CD14-positive monocyte (primary cell): ENCODE measurements at regions not wholly inside any gene's neighbourhood (a gene's known extent, or its start where the extent isn't known, plus 50 kb on each side); places are given as distances from the start of the nearest gene placed in this dataset.

Experiments used
- DNase-seq, 3 donors: peaks; one replicate each; pipeline ENCODE4 v3.0.0-alpha.2; 2011 to 2022
- H2AFZ ChIP-seq: 2 replicates; pipeline ENCODE4 v1.6.0; 2012; ENCODE audit warnings: mild to moderate bottlenecking, low read depth, low read length, inconsistent platforms; ENCODE audit not compliant: insufficient read depth, poor library complexity, severe bottlenecking
- H3K27ac ChIP-seq, 2 donors: 1 replicate in 1 of 2; 2 replicates in 1 of 2; pipeline ENCODE4 v1.5.1; 2012 to 2013; ENCODE audit warnings: low read length in 2 of 2, control low read depth in 1 of 2, inconsistent platforms in 1 of 2, low read depth in 1 of 2, mild to moderate bottlenecking in 1 of 2
- H3K27me3 ChIP-seq, 2 donors: one replicate each; pipeline versions ENCODE4 v1.6.0 to v1.6.1; 2011 to 2013; ENCODE audit warnings: low read length in 2 of 2; ENCODE audit not compliant: control insufficient read depth in 2 of 2, insufficient read depth in 2 of 2
- H3K36me3 ChIP-seq, 2 donors: replicated peaks in 1 of 2; 1 replicate in 1 of 2; 2 replicates in 1 of 2; pipeline versions ENCODE4 v1.5.1 to v1.6.1; 2012 to 2013; ENCODE audit warnings: low read length in 2 of 2, control low read depth in 1 of 2, inconsistent platforms in 1 of 2, mild to moderate bottlenecking in 1 of 2; ENCODE audit not compliant: insufficient read depth in 2 of 2, control insufficient read depth in 1 of 2
- H3K4me1 ChIP-seq, 2 donors: 1 replicate in 1 of 2; 2 replicates in 1 of 2; pipeline versions ENCODE4 v1.5.1 to v1.6.1; 2012 to 2013; ENCODE audit warnings: low read length in 2 of 2, control low read depth in 1 of 2, inconsistent platforms in 1 of 2, mild to moderate bottlenecking in 1 of 2, moderate library complexity in 1 of 2; ENCODE audit not compliant: insufficient read depth in 2 of 2, control insufficient read depth in 1 of 2
- H3K4me2 ChIP-seq: replicated peaks from 2 replicates; pipeline ENCODE3; 2012; ENCODE audit warnings: low read length, moderate library complexity, mild to moderate bottlenecking; ENCODE audit not compliant: poor library complexity, severe bottlenecking; ENCODE audit errors: extremely low read depth
- H3K4me3 ChIP-seq, 3 experiments: fragments of 200-600 bp in 1 of 3; sonication (generic) in 1 of 3; replicated peaks in 1 of 3; 1 replicate in 2 of 3; 2 replicates in 1 of 3; pipeline ENCODE4 v1.5.1; 2011 to 2013; ENCODE audit warnings: low read length in 3 of 3, mild to moderate bottlenecking in 3 of 3, control low read depth in 2 of 3, low read depth in 2 of 3, inconsistent platforms in 1 of 3, moderate library complexity in 1 of 3
- H3K79me2 ChIP-seq: 2 replicates; pipeline ENCODE4 v1.6.0; 2012; ENCODE audit warnings: mild to moderate bottlenecking, control low read depth, inconsistent platforms, low read length, moderate library complexity; ENCODE audit not compliant: insufficient read depth
- H3K9ac ChIP-seq: 2 replicates; pipeline ENCODE4 v1.6.0; 2017; ENCODE audit warnings: low read length, mild to moderate bottlenecking; ENCODE audit not compliant: insufficient read depth, poor library complexity, severe bottlenecking
- H3K9me3 ChIP-seq, 2 donors: replicated peaks in 1 of 2; 1 replicate in 1 of 2; 2 replicates in 1 of 2; pipeline versions ENCODE4 v1.5.1 to v1.6.1; 2012 to 2013; ENCODE audit warnings: low read length in 2 of 2, control low read depth in 1 of 2; ENCODE audit not compliant: control insufficient read depth in 1 of 2, insufficient read depth in 1 of 2
- H4K20me1 ChIP-seq: 2 replicates; pipeline ENCODE4 v1.6.0; 2012; ENCODE audit warnings: mild to moderate bottlenecking, low read length, control low read depth, moderate library complexity; ENCODE audit not compliant: insufficient read depth
- H3K27ac Mint-ChIP-seq, 7 donors: one replicate each; pipeline ENCODE4 v1.8.0; 2020; ENCODE audit warnings: mild to moderate bottlenecking in 7 of 7, mixed read lengths in 7 of 7, moderate library complexity in 6 of 7, inconsistent platforms in 2 of 7
- H3K27me3 Mint-ChIP-seq, 3 donors: one replicate each; pipeline ENCODE4 v1.8.0; 2021 to 2022; ENCODE audit warnings: low read depth in 3 of 3, mild to moderate bottlenecking in 3 of 3, mixed read lengths in 3 of 3, moderate library complexity in 3 of 3, inconsistent platforms in 1 of 3
- H3K36me3 Mint-ChIP-seq, 2 donors: one replicate each; pipeline ENCODE4 v1.8.0; 2020; ENCODE audit warnings: mixed read lengths in 2 of 2, inconsistent platforms in 1 of 2, mild to moderate bottlenecking in 1 of 2
- H3K4me1 Mint-ChIP-seq: one replicate; pipeline ENCODE4 v1.8.0; 2020; ENCODE audit warnings: mild to moderate bottlenecking, mixed read lengths
- H3K4me3 Mint-ChIP-seq, 2 donors: one replicate each; pipeline ENCODE4 v1.8.0; 2020; ENCODE audit warnings: mild to moderate bottlenecking in 2 of 2, mixed read lengths in 2 of 2, moderate library complexity in 1 of 2
- H3K9me3 Mint-ChIP-seq, 7 donors: one replicate each; pipeline ENCODE4 v1.8.0; 2020 to 2022; ENCODE audit warnings: mixed read lengths in 7 of 7, mild to moderate bottlenecking in 6 of 7, moderate library complexity in 6 of 7, inconsistent platforms in 2 of 7
- WGBS: methylation state at CpG from one replicate; pipeline ENCODE4 v1.1.5; 2013; ENCODE audit warnings: missing lambda C conversion rate; ENCODE audit not compliant: insufficient coverage; 5-methylcytosine and 5-hydroxymethylcytosine counted together
- intact Hi-C, 2 donors: fragments of 100-400 bp; cut with micrococcal nuclease; formaldehyde crosslinking; loops; one replicate each; pipeline versions ENCODE4 v1.15.0 to v1.15.1; 2023
- TF ChIP-seq, protein P1 (sequence below): fragments of 200-600 bp; IDR thresholded peaks from one replicate; pipeline ENCODE4 v1.8.0; 2022; ENCODE audit warnings: antibody characterized with exemption, mild to moderate bottlenecking

DNA sequence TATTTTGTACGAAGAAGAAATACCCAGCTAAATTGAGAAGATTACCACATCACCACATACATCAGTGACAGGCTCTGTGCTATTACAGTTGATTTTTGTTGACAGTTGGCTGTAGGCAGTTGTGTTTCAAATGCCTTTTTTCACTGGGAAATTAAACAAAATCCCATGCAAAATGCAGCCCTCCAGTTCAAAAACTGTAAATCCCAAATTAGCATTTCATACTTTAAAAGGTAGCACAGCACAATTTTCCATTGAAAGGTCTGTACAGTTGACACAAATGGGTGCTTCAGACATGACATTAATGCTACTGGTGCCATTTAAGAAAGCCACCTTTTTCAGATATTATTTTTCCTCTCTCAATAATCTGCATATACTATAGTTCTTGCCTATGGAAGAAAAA is 807.2 kb downstream of the BCL11A start:
- Mint-ChIP-seq H3K27me3 (no peaks in the 10 kb centered on the region), H3K27ac (peak overlapping the region in 1 of 7 donors; percentile 38), H3K4me1 (peaks cover 23% of the 10 kb centered on the region), H3K9me3 (peaks cover 0 to 4% (median 0%) of the 10 kb centered on the region in 7 donors), H3K4me3 (no peak overlapping the region), H3K36me3 (no peaks in the 10 kb centered on the region)
- Histone ChIP-seq H3K27me3 (no peaks in the 10 kb centered on the region), H4K20me1 (no peaks in the 10 kb centered on the region), H3K27ac (no peak overlapping the region), H3K79me2 (no peaks in the 10 kb centered on the region), H2AFZ (no peak overlapping the region), H3K4me1 (peaks cover 11 to 12% of the 10 kb centered on the region in 2 donors), H3K9me3 (no peaks in the 10 kb centered on the region), H3K9ac (no peak overlapping the region), H3K36me3 (no peaks in the 10 kb centered on the region), H3K4me3 (no peak overlapping the region), H3K4me2 (no peak overlapping the region)
- TF ChIP-seq, protein P1, sequence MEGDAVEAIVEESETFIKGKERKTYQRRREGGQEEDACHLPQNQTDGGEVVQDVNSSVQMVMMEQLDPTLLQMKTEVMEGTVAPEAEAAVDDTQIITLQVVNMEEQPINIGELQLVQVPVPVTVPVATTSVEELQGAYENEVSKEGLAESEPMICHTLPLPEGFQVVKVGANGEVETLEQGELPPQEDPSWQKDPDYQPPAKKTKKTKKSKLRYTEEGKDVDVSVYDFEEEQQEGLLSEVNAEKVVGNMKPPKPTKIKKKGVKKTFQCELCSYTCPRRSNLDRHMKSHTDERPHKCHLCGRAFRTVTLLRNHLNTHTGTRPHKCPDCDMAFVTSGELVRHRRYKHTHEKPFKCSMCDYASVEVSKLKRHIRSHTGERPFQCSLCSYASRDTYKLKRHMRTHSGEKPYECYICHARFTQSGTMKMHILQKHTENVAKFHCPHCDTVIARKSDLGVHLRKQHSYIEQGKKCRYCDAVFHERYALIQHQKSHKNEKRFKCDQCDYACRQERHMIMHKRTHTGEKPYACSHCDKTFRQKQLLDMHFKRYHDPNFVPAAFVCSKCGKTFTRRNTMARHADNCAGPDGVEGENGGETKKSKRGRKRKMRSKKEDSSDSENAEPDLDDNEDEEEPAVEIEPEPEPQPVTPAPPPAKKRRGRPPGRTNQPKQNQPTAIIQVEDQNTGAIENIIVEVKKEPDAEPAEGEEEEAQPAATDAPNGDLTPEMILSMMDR = no peak
- intact Hi-C loops = no loop called here
- WGBS = no CpG with 5 or more reads among the region's 1 CpG
- no peak for DNase-seq

DNA sequence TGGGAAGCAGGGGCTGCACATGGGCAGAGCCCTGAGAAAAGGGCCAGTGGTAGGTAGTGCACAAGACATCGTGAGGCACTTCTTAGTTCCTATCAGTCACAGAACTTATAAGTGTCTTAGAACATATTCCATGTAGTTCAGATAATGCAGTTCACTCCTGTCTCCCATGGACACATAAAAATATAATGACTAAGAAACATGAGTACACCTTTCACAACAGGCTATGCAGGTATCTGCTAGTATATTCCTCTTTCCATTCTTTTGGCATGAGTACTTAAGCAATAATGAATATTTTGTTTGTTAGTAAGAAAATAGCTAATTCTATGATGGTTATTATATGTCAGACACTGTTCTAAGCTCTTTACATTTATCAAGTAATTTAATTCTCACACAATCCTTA is 808.4 kb downstream of the BCL11A start:
- Mint-ChIP-seq H3K36me3 (no peaks in the 10 kb centered on the region), H3K4me3 (no peak overlapping the region), H3K4me1 (peaks cover 22% of the 10 kb centered on the region), H3K27me3 (no peaks in the 10 kb centered on the region), H3K27ac (peak overlapping the region in 1 of 7 donors; percentile 69), H3K9me3 (peaks cover 0 to 4% (median 0%) of the 10 kb centered on the region in 7 donors)
- Histone ChIP-seq H3K27ac (no peak overlapping the region), H2AFZ (no peak overlapping the region), H3K36me3 (no peaks in the 10 kb centered on the region), H3K4me3 (no peak overlapping the region), H3K79me2 (no peaks in the 10 kb centered on the region), H3K4me1 (peaks cover 11 to 12% of the 10 kb centered on the region in 2 donors), H3K9me3 (no peaks in the 10 kb centered on the region), H4K20me1 (no peaks in the 10 kb centered on the region), H3K4me2 (no peak overlapping the region), H3K27me3 (no peaks in the 10 kb centered on the region), H3K9ac (no peak overlapping the region)
- no CpG with 5 or more reads among the region's 1 CpG for WGBS
- no peak for DNase-seq
- TF ChIP-seq, protein P1 = no peak
- intact Hi-C loops = no loop called here
